ENCODE measurements at regions not wholly inside any gene's neighbourhood (a gene's known extent, or its start where the extent isn't known, plus 50 kb on each side); places are given as distances from the start of the nearest gene placed in this dataset.

- no peak overlapping the region for H3K4me3 ChIP-seq (ENCODE audit: low read length)
- TF ChIP-seq, protein P1, sequence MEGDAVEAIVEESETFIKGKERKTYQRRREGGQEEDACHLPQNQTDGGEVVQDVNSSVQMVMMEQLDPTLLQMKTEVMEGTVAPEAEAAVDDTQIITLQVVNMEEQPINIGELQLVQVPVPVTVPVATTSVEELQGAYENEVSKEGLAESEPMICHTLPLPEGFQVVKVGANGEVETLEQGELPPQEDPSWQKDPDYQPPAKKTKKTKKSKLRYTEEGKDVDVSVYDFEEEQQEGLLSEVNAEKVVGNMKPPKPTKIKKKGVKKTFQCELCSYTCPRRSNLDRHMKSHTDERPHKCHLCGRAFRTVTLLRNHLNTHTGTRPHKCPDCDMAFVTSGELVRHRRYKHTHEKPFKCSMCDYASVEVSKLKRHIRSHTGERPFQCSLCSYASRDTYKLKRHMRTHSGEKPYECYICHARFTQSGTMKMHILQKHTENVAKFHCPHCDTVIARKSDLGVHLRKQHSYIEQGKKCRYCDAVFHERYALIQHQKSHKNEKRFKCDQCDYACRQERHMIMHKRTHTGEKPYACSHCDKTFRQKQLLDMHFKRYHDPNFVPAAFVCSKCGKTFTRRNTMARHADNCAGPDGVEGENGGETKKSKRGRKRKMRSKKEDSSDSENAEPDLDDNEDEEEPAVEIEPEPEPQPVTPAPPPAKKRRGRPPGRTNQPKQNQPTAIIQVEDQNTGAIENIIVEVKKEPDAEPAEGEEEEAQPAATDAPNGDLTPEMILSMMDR (IDR thresholded peaks at IDR 0.05; ENCODE audit: insufficient read depth, low read depth, low read length, missing control alignments) = no peak
- DNase-seq (ENCODE audit: low read depth) = no peak
Measured at GRCh38 chr6:152836523-152836922, 85.9 kb downstream of the VIP start.

DNA sequence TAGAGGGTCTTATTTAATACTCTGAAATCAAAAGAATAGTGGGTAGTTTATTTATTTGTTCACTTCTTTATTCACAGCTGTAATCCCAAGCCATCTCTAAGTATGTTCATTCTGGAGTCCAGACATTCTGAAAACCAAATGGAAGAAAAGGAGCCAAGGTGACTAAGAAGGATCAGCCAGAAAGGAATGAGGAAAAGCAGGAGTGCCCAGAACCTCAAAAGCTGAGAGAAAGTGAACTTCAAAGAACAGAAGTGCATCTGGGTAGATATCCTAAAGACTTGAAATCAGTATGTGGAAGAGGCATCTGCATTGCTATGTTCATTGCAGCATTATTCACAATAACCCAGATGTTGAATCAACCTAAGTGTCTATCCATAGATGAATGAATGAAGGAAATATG, 94.8 kb downstream of the VIP start:
- TF ChIP-seq, protein P1 (IDR thresholded peaks at IDR 0.05; ENCODE audit: insufficient read depth, low read depth, low read length, missing control alignments) = no peak
- peak; percentile 50 for DNase-seq (ENCODE audit: low read depth)
- H3K4me3 ChIP-seq (ENCODE audit: low read length) = no peak overlapping the region

DNA sequence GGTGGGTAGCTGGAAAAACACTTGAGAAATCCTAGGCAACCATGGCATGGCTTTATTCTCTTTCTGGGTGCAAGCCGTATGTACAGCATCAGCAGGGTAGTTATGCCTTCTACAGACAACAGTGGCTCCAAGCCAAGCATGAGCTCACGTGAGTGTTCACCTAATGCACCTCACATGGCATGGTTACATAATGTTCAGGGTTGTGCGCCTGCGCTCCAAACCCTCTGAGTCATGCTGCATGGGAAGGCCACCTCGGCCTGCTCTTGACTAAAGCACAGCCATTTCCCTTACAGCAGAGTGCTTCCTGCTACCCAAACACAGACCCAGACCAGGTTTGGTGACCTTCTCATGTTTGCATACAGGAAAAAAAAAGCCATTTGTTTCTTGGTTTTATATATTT, 96.2 kb downstream of the VIP start:
- no peak overlapping the region for H3K4me3 ChIP-seq (ENCODE audit: low read length)
- DNase-seq (ENCODE audit: low read depth) = peak; percentile 54
- TF ChIP-seq, protein P1 (IDR thresholded peaks at IDR 0.05; ENCODE audit: insufficient read depth, low read depth, low read length, missing control alignments) = no peak

DNA sequence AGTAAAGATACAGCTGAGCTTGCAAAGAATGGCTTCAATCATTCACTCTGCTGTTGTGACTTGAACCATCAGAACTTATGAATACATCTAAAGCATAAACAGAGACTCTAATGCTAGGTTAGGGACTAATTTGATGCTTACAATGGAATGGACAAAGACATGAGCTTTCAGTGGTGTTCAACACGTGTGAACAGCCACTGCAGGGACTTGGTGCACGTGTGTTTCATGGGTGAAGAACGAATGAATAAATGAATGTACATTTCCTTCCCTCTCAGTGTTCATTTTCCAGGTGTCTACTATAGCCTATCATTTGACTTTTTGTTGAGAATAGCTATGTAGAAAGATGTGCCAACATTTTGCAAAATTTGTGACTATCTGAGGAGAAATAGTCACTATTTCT, 98.3 kb downstream of the VIP start:
- TF ChIP-seq, protein P1 (IDR thresholded peaks at IDR 0.05; ENCODE audit: insufficient read depth, low read depth, low read length, missing control alignments) = no peak

GRCh38 chr6:152854086-152854795, 103.6 kb downstream of the VIP start:
- TF ChIP-seq, protein P1 (IDR thresholded peaks at IDR 0.05; ENCODE audit: insufficient read depth, low read depth, low read length, missing control alignments) = no peak

More for the DNA sequence above, 98.3 kb downstream of the VIP start:
- no peak for DNase-seq (ENCODE audit: low read depth)
- H3K4me3 ChIP-seq (ENCODE audit: low read length) = no peak overlapping the region

GRCh38 chr6:152858141-152858540, 107.5 kb downstream of the VIP start:
- H3K4me3 ChIP-seq (ENCODE audit: low read length) = no peak overlapping the region
- TF ChIP-seq, protein P1 (IDR thresholded peaks at IDR 0.05; ENCODE audit: insufficient read depth, low read depth, low read length, missing control alignments) = no peak
- no peak for DNase-seq (ENCODE audit: low read depth)

More at GRCh38 chr6:152854086-152854795, 103.6 kb downstream of the VIP start:
- DNase-seq (ENCODE audit: low read depth) = no peak
- H3K4me3 ChIP-seq (ENCODE audit: low read length) = no peak overlapping the region

DNA sequence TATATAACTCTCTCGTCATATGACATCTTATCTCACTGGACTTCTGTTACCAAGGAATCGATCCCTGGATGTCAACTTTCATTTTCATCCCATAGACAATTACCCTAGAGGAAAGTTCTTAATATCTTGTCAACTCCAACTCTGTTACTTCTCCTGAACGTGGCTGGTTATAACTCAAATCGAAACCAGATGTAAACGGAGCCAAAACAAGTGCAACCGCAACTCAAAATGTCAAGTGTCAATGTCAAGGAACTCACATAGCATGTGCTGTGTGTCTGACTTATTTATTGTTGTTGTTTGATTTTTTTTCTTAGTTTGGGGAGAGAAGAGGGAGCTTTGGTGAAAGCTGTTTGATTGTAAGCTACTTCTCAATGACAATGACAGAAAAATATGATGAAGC, 108.6 kb downstream of the VIP start:
- H3K4me3 ChIP-seq (ENCODE audit: low read length) = no peak overlapping the region
- TF ChIP-seq, protein P1 (IDR thresholded peaks at IDR 0.05; ENCODE audit: insufficient read depth, low read depth, low read length, missing control alignments) = no peak
- no peak for DNase-seq (ENCODE audit: low read depth)
